Vagina (tissue), 2 donors: ENCODE measurements at regions not wholly inside any gene's neighbourhood (a gene's known extent, or its start where the extent isn't known, plus 50 kb on each side); places are given as distances from the start of the nearest gene placed in this dataset.

ENCODE experiments used
- DNase-seq, 2 donors: peaks; one replicate each; pipeline ENCODE4 v3.0.0-alpha.2; 2017; ENCODE audit errors: extremely low spot score in 2 of 2
- H3K27ac ChIP-seq: fragments of 200-600 bp; sonication (generic); one replicate; pipeline ENCODE4 v1.5.1; 2019
- H3K27me3 ChIP-seq: fragments of 200-600 bp; sonication (generic); one replicate; pipeline ENCODE4 v1.5.1; 2019
- H3K36me3 ChIP-seq, 2 donors: fragments of 200-600 bp; sonication (generic); one replicate each; pipeline ENCODE4 v1.5.1; 2017 to 2019
- H3K4me1 ChIP-seq: fragments of 200-600 bp; sonication (generic); one replicate; pipeline ENCODE4 v1.5.1; 2019
- H3K4me3 ChIP-seq, 2 donors: fragments of 200-600 bp; sonication (generic); 1 replicate in 1 of 2; 2 replicates in 1 of 2; pipeline ENCODE4 v1.5.1; 2016 to 2019
- H3K9me3 ChIP-seq: fragments of 200-600 bp; sonication (generic); one replicate; pipeline ENCODE4 v1.5.1; 2019
- CTCF ChIP-seq, 3 experiments: fragments of 450-650 bp in 2 of 3; fragments of 200-600 bp in 1 of 3; sonication (generic) in 1 of 3; IDR thresholded peaks; one replicate each; pipeline ENCODE4 v1.5.1; 2017 to 2019; ENCODE audit warnings: antibody characterized with exemption in 3 of 3, mild to moderate bottlenecking in 2 of 3, moderate library complexity in 2 of 3
- POLR2A ChIP-seq, 2 donors: fragments of 450-650 bp; IDR thresholded peaks; one replicate each; pipeline ENCODE4 v1.6.1; 2017; ENCODE audit warnings: antibody characterized with exemption in 2 of 2, mild to moderate bottlenecking in 2 of 2, moderate library complexity in 2 of 2
- POLR2AphosphoS5 ChIP-seq, 2 donors: sonication (generic); formaldehyde crosslinking; IDR thresholded peaks; one replicate each; pipeline ENCODE4 v1.9.0; 2017; ENCODE audit warnings: antibody characterized with exemption in 2 of 2, mild to moderate bottlenecking in 2 of 2, low read depth in 1 of 2; ENCODE audit not compliant: insufficient read depth in 1 of 2
- intact Hi-C: fragments of 100-400 bp; cut with DNase I; formaldehyde crosslinking; loops from one replicate; pipeline ENCODE4 v1.15.1; 2023

DNA sequence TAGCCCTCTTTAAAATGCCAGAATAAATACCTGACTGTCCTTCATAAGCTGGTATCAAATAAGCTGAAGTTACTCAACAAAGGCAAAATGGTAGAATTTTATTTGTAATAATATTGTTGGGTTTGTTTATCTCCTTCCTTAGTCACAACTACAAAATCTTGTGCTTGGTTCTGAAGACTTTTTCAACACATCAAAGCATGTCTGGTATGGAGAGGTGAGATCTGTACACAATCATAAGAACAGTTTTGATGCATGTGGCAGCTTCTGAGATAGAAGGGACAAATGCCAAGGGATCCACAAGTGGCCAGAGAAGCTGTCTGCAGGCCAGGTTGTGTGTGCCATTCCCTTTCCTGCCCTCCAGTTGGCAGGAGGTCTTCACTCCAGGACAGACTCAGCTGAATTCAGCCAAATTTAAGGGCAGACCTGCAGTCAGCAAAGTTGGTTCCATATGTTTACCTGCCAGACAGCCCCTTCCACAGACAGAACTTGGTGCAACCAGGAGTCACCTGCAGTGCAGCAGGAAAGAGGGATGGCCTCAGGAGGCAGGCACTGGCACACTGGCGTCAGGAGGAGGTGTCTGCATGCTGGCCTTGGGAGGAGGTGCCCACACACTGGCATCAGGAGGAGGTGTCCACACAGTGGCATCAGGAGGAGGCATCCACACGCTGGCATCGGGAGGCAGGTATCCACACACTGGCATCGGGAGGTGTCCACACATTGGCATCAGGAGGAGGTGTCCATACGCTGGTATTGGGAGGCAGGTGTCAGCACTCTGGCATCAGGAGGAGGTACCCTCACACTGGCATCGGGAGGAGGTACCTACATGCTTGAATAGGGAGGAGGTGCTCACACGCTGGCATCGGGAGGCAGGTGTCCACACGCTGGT is 93.1 kb upstream of the IKZF1 start:
- Histone ChIP-seq H3K27me3 (no peaks in the 10 kb centered on the region), H3K9me3 (no peaks in the 10 kb centered on the region), H3K4me1 (no peaks in the 10 kb centered on the region), H3K36me3 (no peaks in the 10 kb centered on the region), H3K27ac (no peak overlapping the region), H3K4me3 (no peak overlapping the region)
- DNase-seq = peak in 1 of 2 donors; percentile 77
- intact Hi-C loops = no loop called here
- no peak for TF ChIP-seq POLR2A (IDR thresholded peaks at IDR 0.05)
- no peak for TF ChIP-seq CTCF (IDR thresholded peaks at IDR 0.05)
- no peak for TF ChIP-seq POLR2AphosphoS5 (IDR thresholded peaks at IDR 0.05; ENCODE audit: insufficient read depth in 1 of 2, low read depth in 1 of 2)

DNA sequence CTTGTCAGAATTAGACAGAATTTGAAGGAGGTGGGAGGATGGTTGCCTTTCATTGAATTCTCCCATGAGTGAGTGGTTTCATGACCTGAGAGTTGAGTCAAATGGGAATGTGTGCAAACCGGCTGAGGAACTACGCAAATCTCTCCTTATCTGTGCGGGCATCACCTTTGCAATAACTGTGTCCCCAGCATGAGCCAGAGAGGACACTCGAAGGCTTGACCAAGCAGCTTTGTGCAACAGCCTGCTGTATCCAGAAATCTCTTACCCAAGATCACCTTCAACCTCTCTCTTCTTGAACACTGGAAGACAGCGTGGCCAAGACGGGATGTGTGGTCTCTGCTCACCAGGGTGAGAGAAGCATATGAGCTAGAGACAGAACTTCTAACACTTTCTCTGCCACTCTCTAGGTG is 93.8 kb upstream of the IKZF1 start:
- Histone ChIP-seq H3K9me3 (no peaks in the 10 kb centered on the region), H3K36me3 (no peaks in the 10 kb centered on the region), H3K27ac (no peak overlapping the region), H3K4me1 (no peaks in the 10 kb centered on the region), H3K4me3 (no peak overlapping the region), H3K27me3 (no peaks in the 10 kb centered on the region)
- intact Hi-C loops = no loop called here
- TF ChIP-seq POLR2AphosphoS5 (IDR thresholded peaks at IDR 0.05; ENCODE audit: insufficient read depth in 1 of 2, low read depth in 1 of 2) (no peak), CTCF (IDR thresholded peaks at IDR 0.05) (no peak), POLR2A (IDR thresholded peaks at IDR 0.05) (no peak)
- peak in 1 of 2 donors; percentile 71 for DNase-seq

DNA sequence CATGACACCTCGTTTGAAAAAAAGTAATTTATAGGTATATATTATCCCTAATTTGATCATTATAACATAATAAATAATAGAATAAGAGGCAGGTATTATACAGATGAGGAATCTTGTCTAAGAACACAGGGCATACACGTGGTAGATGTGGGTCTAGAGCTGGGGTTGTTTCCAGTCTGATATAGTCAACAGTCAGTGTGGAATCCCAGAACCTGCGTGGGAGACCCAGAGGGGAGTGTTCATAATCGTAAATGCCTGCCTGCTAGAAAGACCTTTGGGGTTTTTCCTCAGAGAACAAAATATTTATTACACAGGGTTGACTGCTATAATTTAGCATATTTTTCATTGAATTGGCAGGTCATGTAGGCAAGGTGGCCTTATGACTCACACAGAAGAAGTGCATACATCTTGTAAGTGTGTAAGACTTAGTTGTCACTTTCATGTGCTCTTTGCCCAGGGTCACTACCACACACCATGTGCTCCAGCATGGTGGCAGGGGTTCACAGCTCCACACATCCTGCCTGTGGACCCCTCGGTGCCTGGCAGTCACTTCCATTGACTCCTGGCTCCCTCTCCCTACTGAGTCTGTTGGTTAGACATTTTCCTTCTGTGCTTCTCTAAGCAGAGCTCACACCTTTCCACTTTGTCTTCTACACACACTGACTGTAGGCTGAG is 94.9 kb upstream of the IKZF1 start:
- no peaks in the 10 kb centered on the region for H3K9me3 ChIP-seq
- H3K4me1 ChIP-seq = no peaks in the 10 kb centered on the region
- no peaks in the 10 kb centered on the region for H3K36me3 ChIP-seq
- intact Hi-C loops = no loop called here
- TF ChIP-seq CTCF (IDR thresholded peaks at IDR 0.05) (no peak), POLR2A (IDR thresholded peaks at IDR 0.05) (no peak), POLR2AphosphoS5 (IDR thresholded peaks at IDR 0.05; ENCODE audit: insufficient read depth in 1 of 2, low read depth in 1 of 2) (no peak)
- H3K4me3 ChIP-seq = no peak overlapping the region
- H3K27ac ChIP-seq = no peak overlapping the region
- no peaks in the 10 kb centered on the region for H3K27me3 ChIP-seq
- DNase-seq = peak in 1 of 2 donors; percentile 85

DNA sequence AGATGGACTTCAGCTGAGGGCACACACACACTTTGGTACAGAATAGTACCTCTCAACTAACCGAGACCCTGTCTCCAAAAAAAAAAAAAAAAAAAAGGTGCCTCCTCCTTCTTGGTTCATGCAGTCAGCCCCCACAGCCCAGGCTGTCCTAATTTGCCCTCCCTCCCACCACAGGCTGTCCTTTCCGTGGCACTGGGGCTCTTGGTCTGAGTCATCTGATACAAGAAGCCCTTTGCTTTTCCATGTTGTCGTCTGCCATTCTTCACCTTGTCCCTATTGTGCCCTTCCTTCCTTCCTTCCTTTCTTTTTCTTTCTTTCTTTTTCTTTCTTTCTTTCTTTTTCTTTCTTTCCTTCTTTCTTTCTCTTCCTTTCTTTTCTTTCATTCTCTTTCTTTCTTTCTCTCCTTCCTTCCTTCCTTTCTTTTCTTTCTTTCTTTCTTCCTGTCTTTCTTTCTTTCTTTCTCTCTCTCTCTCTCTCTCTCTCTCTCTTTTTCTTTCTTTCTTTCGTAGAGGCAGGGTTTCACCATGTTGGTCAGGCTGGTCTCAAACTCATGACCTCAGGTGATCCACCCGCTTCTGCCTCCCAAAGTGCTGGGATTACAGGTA is 96.0 kb upstream of the IKZF1 start:
- Histone ChIP-seq H3K9me3 (no peaks in the 10 kb centered on the region), H3K4me3 (no peak overlapping the region), H3K4me1 (no peaks in the 10 kb centered on the region), H3K27me3 (no peaks in the 10 kb centered on the region), H3K36me3 (no peaks in the 10 kb centered on the region), H3K27ac (no peak overlapping the region)
- TF ChIP-seq POLR2A (IDR thresholded peaks at IDR 0.05) (no peak), CTCF (IDR thresholded peaks at IDR 0.05) (no peak), POLR2AphosphoS5 (IDR thresholded peaks at IDR 0.05; ENCODE audit: insufficient read depth in 1 of 2, low read depth in 1 of 2) (no peak)
- intact Hi-C loops = no loop called here
- DNase-seq = peak in 1 of 2 donors; percentile 69
